ENCODE measurements at regions not wholly inside any gene's neighbourhood (a gene's known extent, or its start where the extent isn't known, plus 50 kb on each side); places are given as distances from the start of the nearest gene placed in this dataset.

- Mint-ChIP-seq H3K27ac (no peak overlapping the region), H3K4me3 (no peak overlapping the region), H3K36me3 (no peaks in the 10 kb centered on the region), H3K27me3 (ENCODE audit: insufficient read depth, low read depth) (no peaks in the 10 kb centered on the region), H3K9me3 (no peaks in the 10 kb centered on the region), H3K4me1 (peaks cover 4% of the 10 kb centered on the region)
- H3K9ac ChIP-seq = no peak overlapping the region
- TF ChIP-seq EZH2phosphoT487 (IDR thresholded peaks at IDR 0.05) (no peak), EZH2 (IDR thresholded peaks at IDR 0.05) (no peak)
- TF ChIP-seq, protein P1, sequence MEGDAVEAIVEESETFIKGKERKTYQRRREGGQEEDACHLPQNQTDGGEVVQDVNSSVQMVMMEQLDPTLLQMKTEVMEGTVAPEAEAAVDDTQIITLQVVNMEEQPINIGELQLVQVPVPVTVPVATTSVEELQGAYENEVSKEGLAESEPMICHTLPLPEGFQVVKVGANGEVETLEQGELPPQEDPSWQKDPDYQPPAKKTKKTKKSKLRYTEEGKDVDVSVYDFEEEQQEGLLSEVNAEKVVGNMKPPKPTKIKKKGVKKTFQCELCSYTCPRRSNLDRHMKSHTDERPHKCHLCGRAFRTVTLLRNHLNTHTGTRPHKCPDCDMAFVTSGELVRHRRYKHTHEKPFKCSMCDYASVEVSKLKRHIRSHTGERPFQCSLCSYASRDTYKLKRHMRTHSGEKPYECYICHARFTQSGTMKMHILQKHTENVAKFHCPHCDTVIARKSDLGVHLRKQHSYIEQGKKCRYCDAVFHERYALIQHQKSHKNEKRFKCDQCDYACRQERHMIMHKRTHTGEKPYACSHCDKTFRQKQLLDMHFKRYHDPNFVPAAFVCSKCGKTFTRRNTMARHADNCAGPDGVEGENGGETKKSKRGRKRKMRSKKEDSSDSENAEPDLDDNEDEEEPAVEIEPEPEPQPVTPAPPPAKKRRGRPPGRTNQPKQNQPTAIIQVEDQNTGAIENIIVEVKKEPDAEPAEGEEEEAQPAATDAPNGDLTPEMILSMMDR (IDR thresholded peaks at IDR 0.05) = no peak
- H3K36me3 ChIP-seq = no peaks in the 10 kb centered on the region
- no peak overlapping the region for H3K4me2 ChIP-seq
- H3K27ac ChIP-seq = no peak overlapping the region
- DNase-seq (ENCODE audit: low spot score) = no peak
- no peaks in the 10 kb centered on the region for H3K9me3 ChIP-seq (ENCODE audit: low read depth)
- H3F3A ChIP-seq (ENCODE audit: low read depth) = no peaks in the 10 kb centered on the region
- H2AFZ ChIP-seq (replicated peaks) = no peak overlapping the region
- H3K4me3 ChIP-seq = no peak overlapping the region
- H3K27me3 ChIP-seq = no peaks in the 10 kb centered on the region
- no peaks in the 10 kb centered on the region for H4K20me1 ChIP-seq (ENCODE audit: low read depth)
- H3K4me1 ChIP-seq = peaks cover 5% of the 10 kb centered on the region
- no peaks in the 10 kb centered on the region for H3K79me2 ChIP-seq (ENCODE audit: low read depth)
These were observed 268.1 kb downstream of the DKK2 start for GRCh38 chr4:106767991-106768390.

- Mint-ChIP-seq H3K9me3 (no peaks in the 10 kb centered on the region), H3K36me3 (no peaks in the 10 kb centered on the region), H3K27me3 (ENCODE audit: insufficient read depth, low read depth) (no peaks in the 10 kb centered on the region), H3K4me1 (peaks cover 9% of the 10 kb centered on the region), H3K4me3 (no peak overlapping the region), H3K27ac (no peak overlapping the region)
- Histone ChIP-seq H3K36me3 (no peaks in the 10 kb centered on the region), H3K4me1 (peaks cover 11% of the 10 kb centered on the region), H3K9me3 (ENCODE audit: low read depth) (no peaks in the 10 kb centered on the region), H3K27ac (no peak overlapping the region), H3F3A (ENCODE audit: low read depth) (no peaks in the 10 kb centered on the region), H3K4me2 (no peak overlapping the region), H2AFZ (replicated peaks) (no peak overlapping the region), H3K79me2 (ENCODE audit: low read depth) (no peaks in the 10 kb centered on the region), H3K4me3 (no peak overlapping the region), H3K27me3 (no peaks in the 10 kb centered on the region), H4K20me1 (ENCODE audit: low read depth) (no peaks in the 10 kb centered on the region), H3K9ac (no peak overlapping the region)
- TF ChIP-seq, protein P1 (IDR thresholded peaks at IDR 0.05) = no peak
- TF ChIP-seq EZH2 (IDR thresholded peaks at IDR 0.05) (no peak), EZH2phosphoT487 (IDR thresholded peaks at IDR 0.05) (no peak)
- no peak for DNase-seq (ENCODE audit: low spot score)
These were observed 269.6 kb downstream of the DKK2 start for GRCh38 chr4:106766519-106766918.

DNA sequence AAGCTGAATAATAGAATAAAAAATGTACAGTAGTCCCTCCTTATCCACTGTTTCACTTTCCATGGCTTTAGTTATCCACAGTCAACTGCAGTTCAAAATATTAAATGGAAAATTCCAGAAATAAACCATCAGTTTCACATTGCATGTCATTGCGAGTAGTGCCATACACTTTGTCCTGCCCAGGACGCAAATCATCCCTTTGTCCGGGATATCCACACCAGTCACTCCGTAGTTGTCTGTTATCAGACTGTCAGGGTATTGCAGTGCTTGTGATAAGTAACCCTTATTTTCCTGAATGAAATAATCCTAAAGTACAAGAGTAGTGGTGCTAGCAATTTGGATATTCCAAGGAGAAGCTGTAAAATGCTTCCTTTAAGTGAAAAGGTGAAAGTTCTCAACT is 271.3 kb downstream of the DKK2 start:
- Mint-ChIP-seq H3K9me3 (no peaks in the 10 kb centered on the region), H3K4me3 (no peak overlapping the region), H3K36me3 (no peaks in the 10 kb centered on the region), H3K4me1 (peaks cover 9% of the 10 kb centered on the region), H3K27me3 (ENCODE audit: insufficient read depth, low read depth) (no peaks in the 10 kb centered on the region), H3K27ac (no peak overlapping the region)
- H3K9ac ChIP-seq = no peak overlapping the region
- no peaks in the 10 kb centered on the region for H3K79me2 ChIP-seq (ENCODE audit: low read depth)
- no peak overlapping the region for H3K4me2 ChIP-seq
- no peaks in the 10 kb centered on the region for H3K27me3 ChIP-seq
- peaks cover 11% of the 10 kb centered on the region for H3K4me1 ChIP-seq
- no peak overlapping the region for H3K27ac ChIP-seq
- no peaks in the 10 kb centered on the region for H3F3A ChIP-seq (ENCODE audit: low read depth)
- TF ChIP-seq EZH2 (IDR thresholded peaks at IDR 0.05) = no peak
- TF ChIP-seq, protein P1 (IDR thresholded peaks at IDR 0.05) = no peak
- no peak for TF ChIP-seq EZH2phosphoT487 (IDR thresholded peaks at IDR 0.05)
- no peaks in the 10 kb centered on the region for H3K9me3 ChIP-seq (ENCODE audit: low read depth)
- DNase-seq (ENCODE audit: low spot score) = no peak
- no peak overlapping the region for H3K4me3 ChIP-seq
- H4K20me1 ChIP-seq (ENCODE audit: low read depth) = no peaks in the 10 kb centered on the region
- no peaks in the 10 kb centered on the region for H3K36me3 ChIP-seq
- no peak overlapping the region for H2AFZ ChIP-seq (replicated peaks)

Measured in neural progenitor cell (in vitro differentiated cells).